Lung microvascular endothelial cell (primary cell): ENCODE measurements at regions not wholly inside any gene's neighbourhood (a gene's known extent, or its start where the extent isn't known, plus 50 kb on each side); places are given as distances from the start of the nearest gene placed in this dataset.
"Not testable (repeated sequence)": the region's sequence is repeated elsewhere in the genome, so short reads cannot be mapped to it uniquely, and the experiment has no call there.

Experiments used
- DNase-seq, 2 donors: peaks; one replicate each; pipeline versions ENCODE4 v3.0.0 to v3.0.0-alpha.2; 2010; ENCODE audit warnings: low read depth in 2 of 2

DNA sequence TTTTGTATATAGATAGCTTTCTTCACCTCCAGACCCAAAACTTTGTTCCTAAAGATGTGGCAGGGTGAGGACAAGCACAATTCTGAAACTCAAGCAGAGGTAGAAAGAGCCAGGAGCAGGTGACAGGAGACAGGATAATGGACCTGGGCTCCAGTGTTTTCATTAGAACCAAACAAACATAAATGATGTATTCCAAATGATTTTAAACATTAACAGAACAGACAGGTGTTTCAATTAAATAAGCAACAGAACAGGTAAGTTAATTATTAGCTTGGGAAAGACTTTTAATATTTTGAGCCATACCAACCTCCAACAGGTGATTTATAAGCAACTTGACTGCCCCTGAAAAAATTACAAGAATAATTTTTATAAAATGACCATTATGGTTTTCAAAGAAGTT, 459.4 kb upstream of the LCORL start:
- DNase-seq: no peak

- no peak for DNase-seq
Measured at GRCh38 chr4:18480342-18480741, 458.8 kb upstream of the LCORL start.

- no peak for DNase-seq
Measured at GRCh38 chr4:18479825-18480224, 458.3 kb upstream of the LCORL start.

- DNase-seq: no peak
Measured at GRCh38 chr4:18463987-18464559, 442.5 kb upstream of the LCORL start.

- DNase-seq: no peak
Measured at GRCh38 chr4:18458465-18458864, 436.9 kb upstream of the LCORL start.

GRCh38 chr4:18454349-18454748, 432.8 kb upstream of the LCORL start:
- DNase-seq: no peak

- DNase-seq: no peak
Measured at GRCh38 chr4:18445110-18445509, 423.6 kb upstream of the LCORL start.

DNA sequence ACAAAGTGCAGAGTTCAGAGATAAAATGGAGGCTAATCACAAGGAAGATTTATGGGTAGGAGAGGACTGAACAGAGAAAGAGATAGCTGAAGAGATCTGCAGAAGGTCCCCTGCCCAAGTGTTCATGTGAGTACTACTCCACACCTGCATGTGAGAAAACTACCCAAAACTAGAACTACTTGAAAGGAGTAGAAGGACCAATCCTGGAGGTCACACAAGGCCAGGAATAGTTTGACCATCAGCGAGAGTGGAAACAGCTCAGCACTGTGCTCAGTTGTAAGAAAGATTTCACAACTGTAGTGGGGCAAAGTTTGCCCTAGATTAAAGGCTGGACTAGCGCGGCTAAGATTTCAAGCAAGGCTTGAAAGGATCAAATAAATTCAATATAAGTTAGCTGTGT, 422.7 kb upstream of the LCORL start:
- DNase-seq: no peak

DNA sequence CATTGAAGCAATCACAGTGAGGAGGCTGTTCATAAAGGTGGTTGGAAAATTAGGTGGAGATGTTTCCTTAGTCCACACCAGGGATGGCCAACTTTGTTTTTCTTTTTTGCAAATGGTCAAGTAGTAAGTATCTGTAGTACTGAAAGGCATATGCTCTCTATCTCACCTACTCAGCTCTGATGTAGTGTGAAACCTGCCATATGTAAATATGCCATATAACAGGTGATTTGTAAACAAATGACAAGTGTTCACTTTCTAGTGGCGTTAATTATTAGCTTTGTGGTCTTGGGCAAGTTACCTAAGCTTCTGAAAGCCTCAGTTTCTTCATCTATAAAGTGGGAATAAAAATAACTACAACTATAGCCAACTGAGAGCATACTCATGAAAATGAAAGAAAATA, 421.4 kb upstream of the LCORL start:
- DNase-seq: no peak

DNA sequence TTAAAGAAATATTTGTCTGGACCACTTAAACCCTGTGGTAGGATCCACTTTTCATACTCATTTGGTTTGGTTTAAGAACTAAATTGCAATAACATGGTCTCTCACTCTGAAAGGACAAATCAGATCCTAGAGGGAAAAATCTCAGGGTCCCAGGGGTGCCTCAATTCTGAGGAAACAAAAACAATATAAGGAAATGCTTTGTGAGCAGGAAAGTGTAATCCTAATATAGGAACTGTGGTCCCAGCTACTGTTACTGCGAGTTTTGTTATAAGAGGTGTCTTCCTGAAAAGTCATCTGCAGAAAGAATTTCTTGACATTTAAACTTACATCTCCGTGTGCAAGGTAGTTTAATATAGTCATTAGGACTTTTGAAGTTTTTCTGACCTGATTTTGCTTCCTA, 420.1 kb upstream of the LCORL start:
- no peak for DNase-seq

GRCh38 chr4:18441203-18441590, 419.6 kb upstream of the LCORL start:
- DNase-seq: no peak

DNA sequence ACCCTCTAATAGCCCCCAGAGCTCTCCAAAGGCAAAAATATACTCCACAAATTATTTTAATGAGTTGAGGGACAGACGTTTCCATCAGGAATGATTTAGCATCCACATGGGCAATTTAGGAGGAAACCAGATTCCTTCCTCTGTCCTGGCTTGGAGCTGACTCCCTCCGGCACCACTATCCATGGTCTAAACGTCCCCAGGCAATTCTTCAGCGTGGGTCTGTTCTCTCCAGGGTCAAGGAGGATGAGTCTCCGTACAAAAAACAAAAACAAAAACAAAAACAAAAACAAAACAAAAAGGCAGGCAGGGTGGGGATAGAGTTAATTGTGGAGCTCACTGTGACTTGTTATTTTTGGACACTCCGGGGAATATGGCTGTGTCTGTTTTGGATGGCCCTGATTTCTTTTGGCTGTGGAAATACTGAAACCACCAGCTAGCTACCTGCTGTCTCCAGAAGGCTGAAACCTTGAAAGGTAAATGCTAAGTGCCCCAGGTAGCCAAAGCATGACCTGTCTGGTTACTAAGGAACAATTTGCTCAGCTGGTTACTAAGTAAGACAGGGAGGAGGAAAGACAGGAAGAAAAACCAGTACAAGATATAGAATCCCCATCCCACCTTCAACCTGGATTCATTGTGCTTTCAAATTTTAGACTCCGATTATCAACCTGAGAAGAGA, 419.1 kb upstream of the LCORL start:
- DNase-seq: no peak

DNA sequence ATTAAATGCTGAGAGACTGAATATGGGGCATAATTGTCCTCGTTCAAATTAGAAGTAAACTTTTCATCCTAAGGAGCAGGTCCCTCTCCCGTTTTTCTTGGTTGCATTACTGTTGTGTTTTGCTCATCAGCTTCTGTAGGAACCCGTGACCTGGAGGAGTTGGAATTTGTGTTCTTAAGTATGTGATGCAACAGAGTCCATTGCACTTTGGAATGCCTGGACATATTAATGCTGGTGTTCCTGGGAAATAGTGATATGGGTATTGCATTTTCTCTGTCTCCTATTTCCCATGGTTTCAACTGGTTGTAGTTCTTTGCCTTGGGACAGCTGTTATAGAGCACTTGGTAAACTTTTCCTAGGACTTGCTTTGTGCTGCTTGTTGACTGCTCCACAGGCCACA, 417.8 kb upstream of the LCORL start:
- no peak for DNase-seq

DNA sequence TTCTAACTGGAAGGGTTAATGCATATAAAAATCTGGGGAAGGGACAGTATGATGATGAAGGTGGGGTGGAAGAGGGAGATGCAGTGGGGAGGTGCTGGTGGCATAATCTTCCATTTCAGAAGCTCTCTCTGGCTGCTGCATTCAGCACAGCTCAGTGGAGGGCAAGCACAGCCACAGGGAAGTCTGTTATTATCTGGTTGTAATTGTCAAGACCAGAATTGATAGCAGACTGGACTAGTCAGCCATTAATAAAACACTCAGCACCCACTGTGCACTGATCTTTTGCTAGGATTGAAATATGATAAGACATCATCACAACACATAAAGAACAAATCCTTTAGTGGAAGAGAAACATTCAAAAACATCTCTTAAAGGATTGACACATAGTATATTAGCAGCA, 414.2 kb upstream of the LCORL start:
- no peak for DNase-seq

GRCh38 chr4:18422685-18423084, 401.1 kb upstream of the LCORL start:
- no peak for DNase-seq

DNA sequence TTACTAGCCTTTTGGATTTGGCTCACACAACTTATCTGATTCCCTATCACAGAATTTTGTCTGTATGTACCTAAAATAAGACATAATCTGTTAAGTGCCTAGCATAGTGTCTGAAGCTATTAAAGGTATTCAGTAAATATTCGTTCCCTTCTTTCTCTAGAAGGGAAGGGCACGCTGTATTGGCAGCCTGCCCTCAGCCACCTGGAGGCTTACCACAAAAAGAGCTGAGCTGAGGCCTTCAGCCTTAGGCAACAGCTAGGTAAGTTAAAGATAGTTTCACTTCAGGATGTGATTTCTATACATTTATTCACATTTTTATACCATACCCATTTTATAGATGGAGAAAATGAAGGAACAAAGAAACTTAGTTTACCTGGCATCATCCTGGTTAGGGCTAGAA, 400.0 kb upstream of the LCORL start:
- no peak for DNase-seq

DNA sequence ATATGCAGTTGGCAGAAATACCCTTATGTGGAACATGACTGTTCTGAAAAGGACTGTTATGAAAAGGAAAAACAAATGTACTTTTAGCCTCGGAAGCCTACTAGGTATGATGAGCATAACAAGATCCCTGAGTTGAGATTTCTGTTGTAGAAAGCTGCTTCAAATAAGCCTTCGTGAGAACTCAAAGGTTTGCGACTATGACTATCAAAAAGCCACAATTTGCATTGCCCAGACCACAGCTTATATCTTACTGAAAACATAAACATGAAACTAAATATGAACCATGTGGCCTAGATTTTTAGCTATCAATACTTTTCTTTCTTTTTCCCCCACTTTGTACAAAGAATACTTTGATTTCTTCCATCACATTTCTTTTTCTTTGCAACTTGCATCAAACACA, 398.2 kb upstream of the LCORL start:
- no peak for DNase-seq

DNA sequence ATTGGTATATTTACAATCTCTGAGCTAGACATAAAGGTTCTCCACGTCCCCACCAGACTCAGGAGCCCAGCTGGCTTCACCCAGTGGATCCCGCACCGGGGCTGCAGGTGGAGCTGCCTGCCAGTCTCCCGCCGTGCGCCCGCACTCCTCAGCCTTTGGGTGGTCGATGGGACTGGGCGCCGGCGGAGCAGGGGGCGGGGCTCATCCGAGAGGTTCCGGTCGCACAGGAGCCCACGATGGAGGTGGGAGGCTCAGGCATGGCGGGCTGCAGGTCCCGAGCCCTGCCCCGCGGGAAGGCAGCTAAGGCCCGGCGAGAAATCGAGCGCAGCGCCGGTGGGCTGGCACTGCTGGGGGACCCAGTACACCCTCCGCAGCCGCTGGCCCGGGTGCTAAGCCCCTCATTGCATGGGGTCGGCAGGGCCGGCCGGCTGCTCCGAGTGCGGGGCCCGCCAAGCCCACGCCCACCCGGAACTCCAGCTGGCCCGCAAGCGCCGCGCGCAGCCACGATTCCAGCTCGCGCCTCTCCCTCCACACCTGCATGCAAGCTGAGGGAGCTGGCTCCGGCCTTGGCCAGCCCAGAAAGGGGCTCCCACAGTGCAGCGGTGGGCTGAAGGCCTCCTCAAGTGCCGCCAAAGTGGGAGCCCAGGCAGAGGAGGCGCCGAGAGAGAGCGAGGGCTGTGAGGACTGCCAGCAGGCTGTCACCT, 396.8 kb upstream of the LCORL start:
- not testable (repeated sequence) for DNase-seq

DNA sequence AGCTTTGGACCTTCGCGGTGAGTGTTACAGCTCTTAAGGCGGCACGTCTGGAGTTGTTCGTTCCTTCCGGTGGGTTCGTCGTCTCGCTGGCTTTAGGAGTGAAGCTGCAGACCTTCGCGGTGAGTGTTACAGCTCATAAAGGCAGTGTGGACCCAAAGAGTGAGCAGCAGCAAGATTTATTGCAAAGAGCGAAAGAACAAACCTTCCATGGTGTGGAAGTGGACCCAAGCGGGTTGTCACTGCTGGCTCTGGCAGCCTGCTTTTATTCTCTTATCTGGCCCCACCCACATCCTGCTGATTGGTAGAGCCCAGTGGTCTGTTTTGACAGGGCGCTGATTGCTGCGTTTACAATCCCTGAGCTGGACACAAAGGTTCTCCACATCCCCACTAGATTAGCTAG, 396.1 kb upstream of the LCORL start:
- not testable (repeated sequence) for DNase-seq

- DNase-seq: no peak
Measured at GRCh38 chr4:18406264-18406663, 384.7 kb upstream of the LCORL start.

- DNase-seq: no peak
Measured at GRCh38 chr4:18405054-18405453, 383.5 kb upstream of the LCORL start.

DNA sequence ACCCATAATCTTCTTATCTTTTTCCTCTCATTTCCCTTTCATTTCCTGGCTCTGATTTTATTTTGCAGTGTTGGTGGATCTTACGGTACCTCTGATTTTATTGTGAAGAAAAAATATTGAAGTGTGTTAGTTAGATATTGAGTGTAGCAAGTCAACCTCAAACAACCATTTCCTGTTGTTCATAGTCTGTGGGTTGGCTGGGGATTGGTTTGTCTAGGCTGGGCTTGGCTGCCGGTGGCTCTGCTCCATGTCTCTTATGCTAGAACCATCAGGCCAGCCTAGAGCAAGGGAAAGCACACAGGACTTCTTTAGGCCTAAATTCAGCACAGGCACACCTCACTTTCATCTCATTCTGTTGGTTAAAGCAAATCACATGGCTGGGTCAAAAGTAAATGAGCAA, 383.1 kb upstream of the LCORL start:
- no peak for DNase-seq

DNA sequence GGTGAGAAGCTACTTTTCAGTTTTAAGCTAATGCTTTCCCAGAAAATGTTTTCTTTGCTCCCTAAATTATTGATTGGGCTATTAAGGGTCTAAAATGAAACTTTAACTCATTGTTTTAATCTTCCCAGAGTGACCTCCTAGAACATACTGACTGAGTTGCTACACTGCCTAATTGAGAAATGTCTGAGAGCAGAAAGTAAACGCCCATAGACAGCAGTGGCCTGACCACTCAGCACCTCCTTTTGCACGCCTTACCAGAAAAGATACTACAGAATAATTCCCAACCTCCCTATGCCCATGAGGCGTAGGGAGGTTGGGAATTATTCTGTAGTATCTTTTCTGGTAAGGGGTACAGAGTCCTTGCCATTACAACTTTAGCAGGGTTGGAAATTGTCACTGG, 381.8 kb upstream of the LCORL start:
- DNase-seq: no peak
